ENCODE measurements at regions not wholly inside any gene's neighbourhood (a gene's known extent, or its start where the extent isn't known, plus 50 kb on each side); places are given as distances from the start of the nearest gene placed in this dataset.

- H3K14ac ChIP-seq (ENCODE audit: insufficient read depth, low read length) = no peak overlapping the region
- H3K9me3 ChIP-seq (ENCODE audit: control insufficient read depth, low read depth, low read length) = no peaks in the 10 kb centered on the region
- no peak overlapping the region for H3K27ac Mint-ChIP-seq
- no peak overlapping the region for H3T11ph ChIP-seq (ENCODE audit: low read length)
- no peak overlapping the region for H2AK5ac ChIP-seq (ENCODE audit: insufficient read length, low read length)
- H4K5ac ChIP-seq (ENCODE audit: insufficient read length, low read depth, low read length) = no peak overlapping the region
- no peak overlapping the region for H2BK15ac ChIP-seq (ENCODE audit: low read depth, low read length)
- WGBS (ENCODE audit: extremely low coverage, insufficient read length, low lambda C conversion rate) = no CpG with 5 or more reads among the region's 5 CpGs
- H3K27me3 ChIP-seq (ENCODE audit: insufficient read depth, low read length) = no peaks in the 10 kb centered on the region
- no peak overlapping the region for H2BK12ac ChIP-seq (ENCODE audit: insufficient read length, low read depth, low read length)
- no peak overlapping the region for H4K8ac ChIP-seq (replicated peaks; ENCODE audit: insufficient read length, low read depth, low read length)
- TF ChIP-seq CTCF (conservative IDR thresholded peaks at IDR 0.05) = no peak
- no peaks in the 10 kb centered on the region for H3K79me2 ChIP-seq (ENCODE audit: insufficient read depth, low read length)
- H3K4me1 Mint-ChIP-seq = no peaks in the 10 kb centered on the region
- no peak overlapping the region for H4K91ac ChIP-seq (ENCODE audit: insufficient read length, low read depth, low read length)
- no peak overlapping the region for H3K4me3 Mint-ChIP-seq
- H3K4ac ChIP-seq (ENCODE audit: low read depth, low read length) = no peak overlapping the region
- H3K4me1 ChIP-seq (ENCODE audit: insufficient read depth, low read length) = no peaks in the 10 kb centered on the region
- no peak overlapping the region for H3K27ac ChIP-seq (ENCODE audit: insufficient read length, low read depth, low read length)
- no peak overlapping the region for H3K56ac ChIP-seq (ENCODE audit: insufficient read length, low read depth, low read length)
- H2BK120ac ChIP-seq (ENCODE audit: low read depth, low read length, poor library complexity, severe bottlenecking) = no peak overlapping the region
- no peaks in the 10 kb centered on the region for H3K79me1 ChIP-seq (ENCODE audit: insufficient read depth, low read depth, low read length, poor library complexity, severe bottlenecking)
- no peak overlapping the region for H3K4me2 ChIP-seq (ENCODE audit: insufficient read depth, insufficient read length, low read length)
- DNase-seq = no peak
- H3K23ac ChIP-seq (ENCODE audit: insufficient read length, low read depth, low read length) = no peak overlapping the region
- H4K20me1 ChIP-seq (ENCODE audit: control insufficient read depth, insufficient read depth, insufficient read length) = no peaks in the 10 kb centered on the region
- no peaks in the 10 kb centered on the region; a peak in 1 of 5 replicates for H3K9me3 Mint-ChIP-seq
- no peak overlapping the region for H2BK20ac ChIP-seq (ENCODE audit: low read depth, low read length, poor library complexity, severe bottlenecking)
- H3K23me2 ChIP-seq (ENCODE audit: insufficient read length, low read depth, low read length, poor library complexity, severe bottlenecking) = no peaks in the 10 kb centered on the region
- no peak overlapping the region for H3K18ac ChIP-seq (ENCODE audit: insufficient read length, low read depth, low read length)
- H2BK5ac ChIP-seq (ENCODE audit: insufficient read length, low read length) = no peak overlapping the region
- no peaks in the 10 kb centered on the region; a peak in 1 of 7 replicates for H3K36me3 Mint-ChIP-seq (ENCODE audit: insufficient read depth in 1 of 3, low read depth in 3 of 3)
- no peak overlapping the region for H3K9ac ChIP-seq (ENCODE audit: extremely low read depth, insufficient read length, low read length)
- H2AFZ ChIP-seq (ENCODE audit: low read length) = no peak overlapping the region
- H3K27me3 Mint-ChIP-seq (ENCODE audit: low read depth) = no peaks in the 10 kb centered on the region
These were observed 76.9 kb upstream of the CTSC start for GRCh38 chr11:88414385-88414861.
